Gastrocnemius medialis (tissue), 4 donors: ENCODE measurements at regions not wholly inside any gene's neighbourhood (a gene's known extent, or its start where the extent isn't known, plus 50 kb on each side); places are given as distances from the start of the nearest gene placed in this dataset.

Source experiments
- ATAC-seq, 2 donors: fragments of 150-250 bp; one replicate each; pipeline ENCODE4 v1.9.1; 2016
- DNase-seq, 2 donors: peaks; one replicate each; pipeline ENCODE4 v3.0.0-alpha.2; 2019
- H3K27ac ChIP-seq, 4 donors: fragments of 200-600 bp; sonication (generic); 1 replicate in 1 of 4; 2 replicates in 3 of 4; pipeline ENCODE4 v1.5.1; 2016 to 2018; ENCODE audit warnings: mild to moderate bottlenecking in 2 of 4, moderate library complexity in 1 of 4
- H3K27me3 ChIP-seq, 3 donors: fragments of 200-600 bp; sonication (generic) in 2 of 3; 1 replicate in 1 of 3; 2 replicates in 2 of 3; pipeline versions ENCODE4 v1.5.1 to v1.6.0; 2016 to 2019; ENCODE audit warnings: mild to moderate bottlenecking in 1 of 3, moderate library complexity in 1 of 3
- H3K36me3 ChIP-seq, 2 donors: fragments of 200-600 bp; sonication (generic) in 1 of 2; one replicate each; pipeline ENCODE4 v1.5.1; 2017 to 2018
- H3K4me1 ChIP-seq, 2 donors: fragments of 200-600 bp; sonication (generic) in 1 of 2; one replicate each; pipeline ENCODE4 v1.5.1; 2016 to 2017; ENCODE audit warnings: mild to moderate bottlenecking in 2 of 2
- H3K4me3 ChIP-seq, 4 donors: fragments of 200-600 bp; sonication (generic) in 3 of 4; 1 replicate in 1 of 4; 2 replicates in 3 of 4; pipeline ENCODE4 v1.5.1; 2016 to 2019; ENCODE audit warnings: mild to moderate bottlenecking in 2 of 4
- H3K9me3 ChIP-seq, 3 donors: fragments of 200-600 bp; sonication (generic) in 2 of 3; 1 replicate in 1 of 3; 2 replicates in 2 of 3; pipeline ENCODE4 v1.5.1; 2016 to 2019
- POLR2A ChIP-seq, 2 donors: fragments of 450-650 bp; IDR thresholded peaks; one replicate each; pipeline ENCODE4 v1.6.1; 2017; ENCODE audit warnings: antibody characterized with exemption in 2 of 2, mild to moderate bottlenecking in 2 of 2, moderate library complexity in 2 of 2
- in situ Hi-C, 4 donors: fragments of 200-750 bp; cut with MboI; loops; one replicate each; pipeline versions ENCODE4 v1.15.0 to v1.8.0; 2017; ENCODE audit warnings: low sequenced_read_pairs in 4 of 4
- intact Hi-C: fragments of 100-400 bp; cut with DNase I; formaldehyde crosslinking; loops from one replicate; pipeline ENCODE4 v1.15.1; 2023; ENCODE audit warnings: low total_unique reads
- TF ChIP-seq, protein P1 (sequence below), 5 experiments: fragments of 450-650 bp in 3 of 5; fragments of 200-600 bp in 2 of 5; sonication (generic) in 2 of 5; IDR thresholded peaks in 4 of 5; conservative IDR thresholded peaks in 1 of 5; 1 replicate in 4 of 5; 2 replicates in 1 of 5; pipeline ENCODE4 v1.5.1; 2016 to 2019; ENCODE audit warnings: antibody characterized with exemption in 5 of 5, mild to moderate bottlenecking in 3 of 5, moderate library complexity in 3 of 5

DNA sequence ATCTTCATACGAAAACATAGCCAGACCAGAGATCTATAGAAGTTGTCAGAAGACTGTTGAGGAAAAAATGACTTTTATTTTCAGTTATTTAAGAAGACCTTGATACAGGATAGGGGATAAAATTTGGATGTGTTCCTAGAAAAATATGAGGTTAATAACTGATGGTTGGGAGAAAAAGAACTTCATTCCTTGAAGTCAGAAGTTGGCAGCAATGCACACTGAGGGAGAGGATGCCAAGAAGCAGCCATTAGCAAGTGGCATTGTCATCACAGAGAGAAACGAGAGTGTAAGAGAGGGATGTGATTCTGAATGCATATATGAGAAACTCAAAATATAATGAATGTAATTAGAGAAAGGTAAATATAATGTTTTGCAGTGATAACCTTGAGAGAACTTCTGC is 382.1 kb upstream of the EPHA5 start:
- no peak for ATAC-seq
- in situ Hi-C loops = no loop called here

DNA sequence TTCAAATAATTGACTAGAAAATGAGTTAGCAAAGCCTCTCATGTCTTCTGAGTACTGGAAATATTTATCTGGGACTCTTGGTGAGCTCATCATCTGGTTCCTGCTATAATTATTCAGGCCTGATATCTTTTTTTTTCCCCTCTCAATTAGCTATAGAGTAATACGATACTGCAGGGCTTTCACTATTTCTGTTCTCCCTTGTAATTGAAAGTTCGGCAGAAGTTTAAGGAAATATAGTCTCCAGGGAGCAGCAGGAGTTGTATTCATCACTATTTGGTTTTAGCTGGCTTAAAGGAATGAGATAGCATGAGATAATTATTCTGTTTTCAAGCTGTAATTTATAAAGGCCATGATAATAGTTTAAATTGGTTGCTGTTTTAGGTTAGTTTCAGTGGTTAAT is 378.6 kb upstream of the EPHA5 start:
- H3K4me1 ChIP-seq = no peaks in the 10 kb centered on the region
- H3K36me3 ChIP-seq = no peaks in the 10 kb centered on the region
- intact Hi-C loops = no loop called here
- DNase-seq = no peak
- no peaks in the 10 kb centered on the region for H3K27me3 ChIP-seq
- no peak overlapping the region for H3K27ac ChIP-seq
- in situ Hi-C loops = no loop called here
- no peak for ATAC-seq
- H3K9me3 ChIP-seq = no peaks in the 10 kb centered on the region
- TF ChIP-seq, protein P1, sequence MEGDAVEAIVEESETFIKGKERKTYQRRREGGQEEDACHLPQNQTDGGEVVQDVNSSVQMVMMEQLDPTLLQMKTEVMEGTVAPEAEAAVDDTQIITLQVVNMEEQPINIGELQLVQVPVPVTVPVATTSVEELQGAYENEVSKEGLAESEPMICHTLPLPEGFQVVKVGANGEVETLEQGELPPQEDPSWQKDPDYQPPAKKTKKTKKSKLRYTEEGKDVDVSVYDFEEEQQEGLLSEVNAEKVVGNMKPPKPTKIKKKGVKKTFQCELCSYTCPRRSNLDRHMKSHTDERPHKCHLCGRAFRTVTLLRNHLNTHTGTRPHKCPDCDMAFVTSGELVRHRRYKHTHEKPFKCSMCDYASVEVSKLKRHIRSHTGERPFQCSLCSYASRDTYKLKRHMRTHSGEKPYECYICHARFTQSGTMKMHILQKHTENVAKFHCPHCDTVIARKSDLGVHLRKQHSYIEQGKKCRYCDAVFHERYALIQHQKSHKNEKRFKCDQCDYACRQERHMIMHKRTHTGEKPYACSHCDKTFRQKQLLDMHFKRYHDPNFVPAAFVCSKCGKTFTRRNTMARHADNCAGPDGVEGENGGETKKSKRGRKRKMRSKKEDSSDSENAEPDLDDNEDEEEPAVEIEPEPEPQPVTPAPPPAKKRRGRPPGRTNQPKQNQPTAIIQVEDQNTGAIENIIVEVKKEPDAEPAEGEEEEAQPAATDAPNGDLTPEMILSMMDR (IDR thresholded peaks at IDR 0.05 in 4 of 5, conservative IDR thresholded peaks at IDR 0.05 in 1 of 5) = no peak
- no peak for TF ChIP-seq POLR2A (IDR thresholded peaks at IDR 0.05)
- H3K4me3 ChIP-seq = no peak overlapping the region

More for the DNA sequence above, 382.1 kb upstream of the EPHA5 start:
- intact Hi-C loops = no loop called here
- no peaks in the 10 kb centered on the region for H3K4me1 ChIP-seq
- no peaks in the 10 kb centered on the region for H3K27me3 ChIP-seq
- H3K9me3 ChIP-seq = no peaks in the 10 kb centered on the region
- no peak overlapping the region for H3K4me3 ChIP-seq
- no peaks in the 10 kb centered on the region for H3K36me3 ChIP-seq
- H3K27ac ChIP-seq = no peak overlapping the region
- no peak for DNase-seq
- no peak for TF ChIP-seq POLR2A (IDR thresholded peaks at IDR 0.05)
- TF ChIP-seq, protein P1 (IDR thresholded peaks at IDR 0.05 in 4 of 5, conservative IDR thresholded peaks at IDR 0.05 in 1 of 5) = no peak

DNA sequence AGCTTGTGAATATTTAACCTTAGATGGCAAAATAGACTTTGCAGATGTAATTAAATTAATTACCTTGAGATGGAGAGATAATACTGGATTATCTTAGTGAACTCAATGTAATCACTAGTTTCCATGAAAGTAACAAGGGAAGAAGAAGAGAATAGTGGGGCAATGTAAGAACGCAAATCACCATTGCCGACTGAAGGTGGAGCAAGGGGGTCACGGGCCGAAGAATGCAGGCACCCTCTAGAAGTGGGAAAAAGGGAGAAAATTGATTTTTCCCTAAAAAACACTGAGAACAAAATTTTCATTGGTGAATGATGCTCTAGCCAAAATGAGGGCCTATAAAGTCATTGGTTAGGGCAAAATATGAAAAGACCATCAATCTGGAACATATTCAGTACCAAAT is 375.6 kb upstream of the EPHA5 start:
- no peaks in the 10 kb centered on the region for H3K9me3 ChIP-seq
- H3K27me3 ChIP-seq = no peaks in the 10 kb centered on the region
- TF ChIP-seq, protein P1 (IDR thresholded peaks at IDR 0.05 in 4 of 5, conservative IDR thresholded peaks at IDR 0.05 in 1 of 5) = no peak
- TF ChIP-seq POLR2A (IDR thresholded peaks at IDR 0.05) = no peak
- no peak overlapping the region for H3K4me3 ChIP-seq
- H3K4me1 ChIP-seq = no peaks in the 10 kb centered on the region
- ATAC-seq (no peak), DNase-seq (no peak)
- no peaks in the 10 kb centered on the region for H3K36me3 ChIP-seq
- in situ Hi-C loops = no loop called here
- H3K27ac ChIP-seq = no peak overlapping the region
- intact Hi-C loops = no loop called here

DNA sequence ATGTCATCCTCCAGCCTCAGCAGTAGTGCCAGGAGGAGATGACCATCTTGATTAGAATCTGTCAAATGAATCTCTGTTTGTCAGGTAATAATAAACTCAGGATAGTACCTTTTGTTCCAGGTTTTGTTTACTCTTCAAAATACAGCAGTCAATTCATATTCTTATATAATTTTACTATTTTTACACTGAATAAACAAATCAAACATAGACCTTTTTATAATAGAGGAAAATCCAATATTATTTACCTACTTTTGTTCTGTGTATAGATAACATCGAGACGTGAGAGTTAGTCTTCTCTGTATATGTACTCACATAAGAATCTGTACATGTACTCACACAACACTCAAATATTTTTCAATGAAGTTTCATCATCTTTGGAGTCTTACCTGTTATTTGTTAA is 365.4 kb upstream of the EPHA5 start:
- DNase-seq (no peak), ATAC-seq (no peak)
- in situ Hi-C loops = no loop called here
- H3K4me1 ChIP-seq = no peaks in the 10 kb centered on the region
- H3K27me3 ChIP-seq = no peaks in the 10 kb centered on the region
- no peak overlapping the region for H3K27ac ChIP-seq
- no peak for TF ChIP-seq POLR2A (IDR thresholded peaks at IDR 0.05)
- TF ChIP-seq, protein P1 (IDR thresholded peaks at IDR 0.05 in 4 of 5, conservative IDR thresholded peaks at IDR 0.05 in 1 of 5) = no peak
- H3K4me3 ChIP-seq = no peak overlapping the region
- H3K9me3 ChIP-seq = no peaks in the 10 kb centered on the region
- no peaks in the 10 kb centered on the region for H3K36me3 ChIP-seq
- intact Hi-C loops = no loop called here

DNA sequence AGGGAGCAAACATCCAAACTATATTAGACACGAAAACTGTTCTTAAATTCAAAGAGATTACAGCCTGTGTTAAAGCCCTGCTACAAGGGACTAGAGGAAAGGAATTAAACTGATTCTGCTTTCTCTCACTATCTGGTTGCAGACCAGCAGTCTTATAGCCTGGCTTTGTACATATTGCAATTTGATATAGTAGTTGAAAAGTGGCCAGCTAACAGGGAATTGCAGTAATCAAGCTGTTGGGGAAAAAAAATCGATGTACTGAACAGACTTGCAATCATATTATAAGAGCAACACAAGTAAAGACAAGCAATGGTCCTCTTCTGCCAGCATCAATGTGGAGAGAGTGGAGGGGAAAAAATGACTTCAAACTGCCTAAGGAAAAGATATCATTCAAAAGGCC is 364.4 kb upstream of the EPHA5 start:
- in situ Hi-C loops (no loop called here), intact Hi-C loops (no loop called here)
- H3K27me3 ChIP-seq = no peaks in the 10 kb centered on the region
- no peak overlapping the region for H3K27ac ChIP-seq
- TF ChIP-seq, protein P1 (IDR thresholded peaks at IDR 0.05 in 4 of 5, conservative IDR thresholded peaks at IDR 0.05 in 1 of 5) = no peak
- no peak for TF ChIP-seq POLR2A (IDR thresholded peaks at IDR 0.05)
- no peak for ATAC-seq
- no peak overlapping the region for H3K4me3 ChIP-seq
- no peak for DNase-seq
- no peaks in the 10 kb centered on the region for H3K4me1 ChIP-seq
- H3K9me3 ChIP-seq = no peaks in the 10 kb centered on the region
- H3K36me3 ChIP-seq = no peaks in the 10 kb centered on the region
